ENCODE measurements at regions not wholly inside any gene's neighbourhood (a gene's known extent, or its start where the extent isn't known, plus 50 kb on each side); places are given as distances from the start of the nearest gene placed in this dataset.

- TF ChIP-seq CTCF (IDR thresholded peaks at IDR 0.05), result no peak
These were observed 435.6 kb downstream of the CCSER2 start for GRCh38 chr10:84763965-84764364.

GRCh38 chr10:84765086-84765485, 436.7 kb downstream of the CCSER2 start:
- TF ChIP-seq CTCF (IDR thresholded peaks at IDR 0.05) (no peak), ZFX (IDR thresholded peaks at IDR 0.05; ENCODE audit: borderline replicate concordance) (no peak)
- H3K27ac ChIP-seq, result no peak overlapping the region

More at GRCh38 chr10:84763965-84764364, 435.6 kb downstream of the CCSER2 start:
- no peak overlapping the region for H3K27ac ChIP-seq

GRCh38 chr10:84765656-84766055, 437.3 kb downstream of the CCSER2 start:
- TF ChIP-seq CTCF (IDR thresholded peaks at IDR 0.05), result no peak
- no peak overlapping the region for H3K27ac ChIP-seq

- no peak overlapping the region for H3K27ac ChIP-seq
- TF ChIP-seq ZFX (IDR thresholded peaks at IDR 0.05; ENCODE audit: borderline replicate concordance) (no peak), CTCF (IDR thresholded peaks at IDR 0.05) (no peak)
These were observed 438.5 kb downstream of the CCSER2 start for GRCh38 chr10:84766923-84767322.

- TF ChIP-seq CTCF (IDR thresholded peaks at IDR 0.05) (no peak), ZFX (IDR thresholded peaks at IDR 0.05; ENCODE audit: borderline replicate concordance) (no peak)
- no peak overlapping the region for H3K27ac ChIP-seq
These were observed 439.7 kb downstream of the CCSER2 start for GRCh38 chr10:84768132-84768531.

- TF ChIP-seq CTCF (IDR thresholded peaks at IDR 0.05) (no peak), ZFX (IDR thresholded peaks at IDR 0.05; ENCODE audit: borderline replicate concordance) (no peak)
These were observed 442.4 kb downstream of the CCSER2 start for GRCh38 chr10:84770824-84771223.

GRCh38 chr10:84783386-84783785, 455.0 kb downstream of the CCSER2 start:
- TF ChIP-seq CTCF (IDR thresholded peaks at IDR 0.05) (peak; percentile 83), ZFX (IDR thresholded peaks at IDR 0.05; ENCODE audit: borderline replicate concordance) (no peak)
- no peak overlapping the region for H3K27ac ChIP-seq

More at GRCh38 chr10:84770824-84771223, 442.4 kb downstream of the CCSER2 start:
- H3K27ac ChIP-seq, result no peak overlapping the region

Data from 22Rv1 (cell line).